HS-27A (cell line): ENCODE measurements at regions not wholly inside any gene's neighbourhood (a gene's known extent, or its start where the extent isn't known, plus 50 kb on each side); places are given as distances from the start of the nearest gene placed in this dataset.
A peak's percentile ranks its signal among the peaks of the same experiment; 100 is the strongest.

Experiments
- DNase-seq: peaks from one replicate; pipeline ENCODE4 v3.0.0-alpha.2; 2012; ENCODE audit warnings: low read depth, missing footprints

DNA sequence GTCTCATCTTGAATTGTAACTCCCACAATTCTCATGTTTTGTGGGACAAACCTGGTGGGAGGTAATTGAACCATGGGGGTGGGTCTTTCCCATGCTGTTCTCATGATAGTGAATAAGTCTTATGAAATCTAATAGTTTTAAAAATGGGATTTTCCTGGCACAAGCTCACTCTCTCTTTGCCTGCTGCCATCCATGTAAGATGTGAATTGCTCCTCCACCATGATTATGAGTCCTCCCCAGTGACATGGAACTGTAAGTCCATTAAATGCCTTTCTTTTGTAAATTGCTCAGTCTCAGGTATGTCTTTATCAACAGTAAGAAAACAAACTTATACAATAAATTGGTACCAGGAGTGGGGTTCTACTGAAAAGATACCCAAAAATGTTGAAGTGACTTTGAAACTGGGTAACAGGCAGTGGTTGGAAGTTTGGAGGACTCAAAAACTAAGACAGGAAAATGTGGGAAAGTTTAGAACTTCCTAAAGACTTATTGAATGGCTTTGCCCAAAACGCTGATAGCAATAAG, 601.4 kb downstream of the ZEB2 start:
- DNase-seq, result no peak

DNA sequence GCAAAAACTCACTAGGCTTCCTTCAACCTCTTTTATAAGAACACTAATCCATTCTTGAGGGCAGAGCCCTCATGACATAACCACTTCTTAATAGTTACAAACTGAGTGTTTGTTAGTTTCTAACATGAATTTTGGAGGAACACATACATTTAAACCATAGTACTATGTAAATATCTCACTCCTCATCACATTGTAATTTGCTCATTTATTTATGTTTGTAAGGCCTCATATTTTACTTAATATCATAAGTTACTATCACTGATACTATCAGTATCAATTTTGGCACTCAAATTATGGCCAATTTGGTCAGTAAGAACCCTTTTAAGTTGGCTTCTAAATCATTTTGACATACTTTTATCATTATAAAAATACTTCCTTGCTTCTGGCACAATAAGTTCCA, 603.1 kb downstream of the ZEB2 start:
- DNase-seq, result no peak

DNA sequence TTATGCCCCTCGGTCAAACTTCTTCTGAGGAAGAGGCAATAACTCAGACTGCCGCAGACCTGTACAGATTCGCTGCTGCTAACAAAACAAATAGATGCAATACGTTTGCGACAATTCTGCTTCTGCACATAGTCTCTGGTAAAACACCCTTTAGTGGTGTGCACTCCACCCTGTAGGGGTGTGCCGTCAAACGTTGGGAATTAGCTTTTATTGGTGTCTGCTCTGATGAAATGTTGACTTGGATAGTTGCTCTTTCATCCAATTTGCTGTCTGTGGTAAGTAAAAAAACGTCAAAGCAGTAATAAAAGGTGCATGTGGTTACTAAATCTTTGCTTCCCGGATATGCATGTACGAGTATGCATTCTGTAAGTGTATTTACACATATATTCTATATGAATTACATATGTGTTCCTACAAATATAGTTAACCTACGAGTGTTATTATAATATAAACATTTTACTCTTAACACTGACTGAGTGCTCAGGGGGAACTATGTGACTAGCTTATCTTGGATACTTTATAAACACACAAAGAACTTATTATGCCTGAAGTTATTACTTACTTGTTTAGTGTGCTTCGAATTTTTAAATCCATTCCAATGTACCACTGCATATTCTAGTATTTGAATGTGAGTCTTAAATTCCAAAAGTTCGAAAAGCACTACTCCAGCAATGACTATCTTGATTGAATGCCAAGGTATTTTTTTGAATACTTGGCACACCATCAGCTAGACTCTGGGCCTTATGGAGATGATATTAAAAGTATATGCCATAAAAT, 610.2 kb downstream of the ZEB2 start:
- DNase-seq, result no peak

DNA sequence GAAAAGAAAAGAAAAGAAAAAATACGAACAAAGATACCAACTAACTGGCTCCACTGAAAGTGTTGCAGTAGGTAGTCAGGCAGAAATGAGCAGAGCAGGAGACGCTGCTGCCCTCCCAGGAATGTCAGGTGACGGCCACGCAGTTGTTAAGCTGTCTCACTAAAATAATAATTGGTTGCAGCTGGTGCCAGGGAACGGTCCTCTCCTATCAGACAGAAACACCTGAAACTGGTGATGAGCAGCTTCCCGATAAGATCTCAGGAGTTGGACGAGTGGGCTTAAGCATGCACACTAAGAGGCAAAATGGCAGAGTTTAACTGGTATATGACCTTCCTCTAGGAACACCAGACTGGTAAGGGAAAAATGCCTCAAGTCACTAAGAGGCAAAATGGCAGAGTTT, 611.1 kb downstream of the ZEB2 start:
- no peak for DNase-seq

DNA sequence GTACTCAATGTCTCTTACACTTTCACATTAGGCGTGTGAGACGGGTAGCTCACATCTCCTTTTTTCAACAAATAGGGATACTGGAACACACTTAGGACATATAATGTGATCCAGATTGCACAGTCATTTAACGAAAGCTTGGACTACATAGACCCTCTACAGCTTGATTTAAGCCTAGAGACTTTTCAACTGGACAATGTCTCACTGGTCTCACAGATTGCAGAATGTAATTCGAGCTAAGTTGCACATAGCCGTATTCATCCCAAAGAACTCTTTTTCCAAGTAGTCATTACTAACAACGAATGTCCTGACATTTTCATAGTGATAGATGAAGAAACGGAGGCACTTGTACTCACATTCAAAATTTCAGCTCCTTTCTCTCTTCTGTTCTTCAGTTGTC, 612.1 kb downstream of the ZEB2 start:
- no peak for DNase-seq

DNA sequence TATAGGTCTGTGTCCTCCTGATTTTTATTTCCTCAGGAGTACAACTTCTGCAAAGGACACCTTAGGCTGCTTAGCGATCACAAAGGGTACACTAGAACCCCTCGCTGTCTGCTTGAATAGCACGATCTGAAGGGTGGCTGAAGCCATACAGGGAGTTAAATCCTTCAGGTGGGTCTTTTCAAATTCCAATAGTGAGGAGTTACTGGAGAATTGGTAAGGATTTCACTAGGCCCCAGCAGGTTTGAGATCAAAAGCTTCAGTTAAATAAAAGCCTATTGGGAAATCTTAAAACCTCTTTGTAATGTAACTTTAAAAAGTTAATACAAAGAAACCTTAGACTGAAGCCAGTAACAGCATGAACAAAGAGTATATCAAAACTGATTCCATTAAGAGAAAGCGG, 613.1 kb downstream of the ZEB2 start:
- no peak for DNase-seq

DNA sequence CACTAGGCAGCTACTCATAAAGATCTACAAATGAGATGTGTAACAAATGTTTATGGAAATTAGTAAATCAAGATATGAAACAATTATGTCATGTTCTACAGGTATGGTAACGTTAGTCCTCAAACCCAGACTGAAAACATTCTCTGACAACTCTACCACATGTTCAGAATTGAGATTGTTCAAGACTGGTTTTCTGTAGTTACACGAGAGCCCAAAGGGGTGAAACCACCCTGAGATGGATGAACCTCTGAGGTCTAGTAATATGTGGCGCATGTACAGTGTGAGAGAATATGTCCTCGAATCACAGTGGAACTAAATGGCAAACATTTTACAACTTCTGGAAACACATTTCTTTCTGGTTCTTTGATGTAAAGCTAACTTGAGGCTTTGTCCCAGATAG, 614.3 kb downstream of the ZEB2 start:
- DNase-seq, result no peak

DNA sequence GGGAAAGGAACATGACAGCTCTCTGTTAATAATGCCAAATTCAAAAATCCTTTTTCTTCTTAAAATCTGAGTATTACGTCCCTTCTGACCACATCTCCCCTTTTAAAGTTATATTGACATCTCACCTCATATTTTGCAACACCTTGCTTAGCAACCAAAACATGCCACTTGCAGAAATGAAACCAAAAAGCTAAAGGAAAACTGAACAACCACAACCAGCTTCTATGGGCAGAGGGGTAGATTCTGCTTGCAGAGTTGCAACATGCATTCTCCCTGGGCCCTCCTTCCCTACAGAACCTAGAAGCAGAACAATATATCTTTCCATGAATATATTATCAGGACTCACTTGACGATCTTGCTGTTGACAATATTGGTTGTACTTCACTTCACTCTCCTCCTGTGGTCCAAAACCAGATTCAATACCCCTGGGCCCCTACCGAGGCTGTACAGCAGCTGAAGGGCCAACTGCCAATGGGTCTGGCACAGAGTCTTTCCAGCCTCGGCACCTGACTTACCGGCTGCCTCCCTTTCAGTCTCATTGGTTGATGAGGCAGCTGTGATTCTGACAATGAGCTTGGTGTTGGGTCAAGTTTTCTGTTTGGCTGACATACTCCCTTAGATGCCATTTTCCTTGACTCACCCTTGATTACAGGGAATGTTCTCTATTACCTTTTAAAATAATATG, 616.6 kb downstream of the ZEB2 start:
- no peak for DNase-seq

DNA sequence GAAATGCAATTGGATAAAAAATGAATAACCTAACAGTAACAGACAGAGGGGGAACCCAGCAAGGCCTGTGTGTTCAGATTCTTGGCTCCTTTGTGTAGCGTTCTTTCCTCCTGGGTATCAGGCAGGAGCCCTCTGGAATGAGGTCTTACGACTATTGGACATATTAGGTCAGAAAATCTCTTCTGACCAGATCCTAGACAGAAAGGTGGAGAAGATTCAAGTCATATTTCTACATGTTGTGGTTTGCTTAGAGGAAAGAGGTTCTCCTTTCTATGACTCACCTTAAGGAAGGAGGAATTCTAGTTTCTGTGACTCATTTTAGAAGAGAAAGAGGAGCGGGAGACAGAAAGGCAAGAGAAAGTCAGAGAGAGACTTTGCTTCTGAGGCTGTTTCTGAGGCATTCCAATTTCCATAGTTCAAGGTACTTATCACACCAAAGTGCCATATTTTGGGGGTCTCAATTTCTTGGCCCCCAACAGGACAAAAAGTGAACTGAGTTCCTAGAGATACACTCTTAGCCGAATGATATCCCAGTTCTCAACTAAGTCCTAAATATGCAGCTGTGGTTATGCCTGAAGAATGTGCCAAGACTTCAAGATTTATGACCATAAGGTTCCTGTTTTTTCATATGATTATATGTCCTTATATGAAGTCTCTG, 618.6 kb downstream of the ZEB2 start:
- peak; percentile 80 for DNase-seq

DNA sequence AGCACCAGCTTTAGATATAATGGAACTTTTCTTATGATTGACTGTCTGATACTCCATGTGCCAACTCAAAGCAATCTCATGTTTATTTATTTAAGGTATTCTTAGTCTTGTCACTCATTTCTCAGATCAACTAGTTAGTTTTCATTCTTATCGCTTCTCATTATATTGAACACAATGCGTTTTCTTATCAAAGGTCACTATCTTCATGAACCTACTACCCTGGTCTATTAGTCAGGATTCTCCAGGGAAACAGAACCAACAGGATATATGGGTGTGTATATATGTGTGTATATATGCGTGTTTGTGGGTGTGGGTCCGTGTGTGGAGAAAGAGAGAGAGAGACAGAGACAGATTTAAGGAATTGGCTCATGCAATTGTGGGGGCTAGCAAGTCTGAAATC, 619.9 kb downstream of the ZEB2 start:
- no peak for DNase-seq

DNA sequence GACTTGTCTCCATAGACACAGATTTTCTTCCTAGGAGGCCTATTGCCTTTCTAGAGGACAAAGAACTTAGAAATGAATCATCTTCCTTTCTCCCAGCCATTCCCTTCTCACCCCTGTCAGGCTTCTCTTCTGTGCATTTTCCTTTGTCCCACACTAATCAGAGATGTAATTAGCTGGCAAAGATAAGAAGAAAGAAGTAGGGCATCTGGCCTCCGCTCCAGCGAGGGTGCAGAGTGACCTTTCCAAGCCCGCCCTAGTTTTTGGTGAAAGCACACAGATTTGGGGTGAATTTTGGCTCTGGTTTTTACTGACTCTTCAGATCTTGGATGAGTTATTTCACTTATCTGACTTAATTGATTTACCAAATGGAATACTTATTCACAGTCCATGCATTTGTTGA, 626.5 kb downstream of the ZEB2 start:
- DNase-seq, result no peak

DNA sequence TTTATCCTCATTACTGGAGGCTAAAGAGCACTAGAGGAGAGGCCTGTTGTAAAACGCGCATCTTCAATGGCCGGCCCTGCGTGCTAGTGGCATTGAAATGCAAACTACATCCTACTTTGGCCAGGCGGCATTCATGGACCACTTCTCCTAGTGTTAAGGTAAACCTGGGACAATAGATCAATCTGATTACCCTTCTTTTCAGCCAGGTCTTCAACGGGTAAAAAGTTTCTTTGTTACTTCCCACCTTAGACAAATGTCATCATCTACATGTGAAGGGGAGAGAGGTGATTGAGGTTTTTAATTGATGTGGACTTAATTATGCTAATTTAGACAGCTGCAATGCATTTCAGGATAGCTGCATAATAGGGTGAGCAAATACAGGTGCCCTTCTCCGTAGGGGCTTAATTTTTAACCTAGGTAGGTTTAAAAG, 628.0 kb downstream of the ZEB2 start:
- DNase-seq, result no peak

DNA sequence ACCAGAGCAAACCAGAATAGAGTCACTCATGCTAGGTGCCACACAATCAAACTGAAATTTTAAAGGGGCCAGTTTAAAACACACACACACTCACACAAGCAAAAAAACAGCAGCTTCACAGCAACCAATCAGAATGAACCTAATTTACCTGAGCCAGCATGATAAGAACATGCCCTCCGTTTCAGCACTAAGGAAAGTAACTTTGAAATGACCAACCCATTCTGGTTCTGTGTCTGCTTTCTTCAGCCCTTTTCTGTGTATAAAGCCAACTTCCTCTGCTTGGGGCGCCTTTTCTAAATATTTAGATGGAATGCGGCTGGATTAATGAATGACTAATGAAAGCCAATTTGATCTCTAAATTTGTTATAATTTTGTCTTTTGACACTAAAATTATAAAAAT, 629.1 kb downstream of the ZEB2 start:
- no peak for DNase-seq

DNA sequence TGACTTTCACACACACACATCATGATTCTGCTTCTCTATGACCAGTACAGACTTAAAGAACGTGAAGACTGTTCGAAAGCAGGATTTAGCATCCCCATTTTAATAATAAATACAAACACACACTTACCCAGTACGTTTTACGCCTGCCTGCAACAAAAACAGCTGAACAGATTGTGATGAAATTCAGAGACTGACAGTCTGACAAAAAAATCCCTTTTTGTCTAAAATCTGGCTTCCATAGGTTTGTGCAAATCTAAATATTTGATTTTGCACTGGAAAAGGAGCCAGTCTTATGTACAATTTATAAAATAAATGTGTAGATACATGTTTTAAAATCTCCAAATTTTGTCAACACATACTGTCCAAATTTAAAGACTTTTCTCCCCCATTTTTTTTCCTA, 630.7 kb downstream of the ZEB2 start:
- DNase-seq, result no peak

DNA sequence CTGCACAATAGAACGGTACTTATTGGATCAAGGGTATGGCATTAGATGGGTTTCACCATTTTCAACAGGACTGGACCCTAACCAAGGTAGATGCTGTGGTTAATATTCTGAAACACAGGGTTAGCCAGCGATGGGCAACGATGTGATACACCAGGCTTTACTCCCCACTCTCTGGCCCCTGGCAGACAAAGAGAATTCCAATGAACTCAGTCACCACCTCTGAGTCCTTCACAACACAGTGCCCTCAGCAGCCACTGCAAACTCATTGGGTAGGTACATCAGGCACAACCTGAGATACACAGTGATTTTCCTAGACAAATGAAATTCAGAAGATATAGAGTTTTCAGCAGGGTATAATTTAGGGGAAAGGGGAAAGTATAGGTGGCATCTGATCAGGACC, 634.5 kb downstream of the ZEB2 start:
- peak; percentile 22 for DNase-seq

DNA sequence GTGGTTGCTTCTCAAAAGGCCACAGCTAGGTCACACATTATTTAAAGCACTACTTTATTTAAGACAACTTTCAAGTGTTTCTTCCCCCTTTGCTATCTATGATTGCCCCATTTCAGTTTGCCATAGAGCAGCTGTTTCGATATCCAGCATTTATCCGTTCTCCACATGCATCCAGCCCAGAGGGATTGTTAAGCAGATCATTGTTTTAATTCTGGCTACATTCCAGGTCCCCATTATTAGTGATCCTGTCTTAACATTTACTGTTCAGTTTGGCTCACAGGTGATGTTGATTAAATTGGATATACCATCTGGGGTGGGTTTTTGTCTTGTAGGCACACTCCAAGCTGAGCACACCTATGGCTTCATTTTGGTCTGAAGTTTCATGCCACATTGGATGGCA, 638.7 kb downstream of the ZEB2 start:
- no peak for DNase-seq

DNA sequence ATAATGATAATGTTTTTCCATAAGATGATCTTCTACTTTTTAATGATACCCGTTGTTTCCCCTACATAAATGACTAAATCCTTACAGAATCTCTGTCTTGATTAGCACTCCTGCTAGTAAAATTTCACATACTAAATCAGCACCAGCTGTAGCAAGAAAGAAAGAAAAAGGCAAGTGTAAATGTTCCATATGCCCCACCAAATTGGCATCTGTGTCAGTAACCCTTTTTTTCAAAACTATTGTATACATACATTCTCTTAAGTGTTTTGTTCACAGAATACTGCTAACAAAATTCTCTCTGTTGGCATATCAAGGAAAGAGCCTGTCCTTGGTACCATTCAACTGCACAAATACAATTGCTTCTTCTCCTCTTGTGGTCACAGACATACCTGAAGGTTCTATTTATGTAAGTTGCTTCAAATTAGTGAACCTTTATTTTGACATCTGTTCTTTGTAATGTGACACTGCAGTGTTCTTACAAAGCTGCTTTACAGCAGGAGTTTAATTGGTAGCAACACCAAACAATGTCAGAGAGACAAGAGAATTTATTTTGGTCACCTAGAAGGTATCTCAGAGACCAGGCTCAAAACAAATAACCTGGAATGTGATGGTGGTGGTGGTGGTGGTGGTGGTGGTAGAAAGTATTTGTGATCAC, 641.9 kb downstream of the ZEB2 start:
- DNase-seq, result no peak

DNA sequence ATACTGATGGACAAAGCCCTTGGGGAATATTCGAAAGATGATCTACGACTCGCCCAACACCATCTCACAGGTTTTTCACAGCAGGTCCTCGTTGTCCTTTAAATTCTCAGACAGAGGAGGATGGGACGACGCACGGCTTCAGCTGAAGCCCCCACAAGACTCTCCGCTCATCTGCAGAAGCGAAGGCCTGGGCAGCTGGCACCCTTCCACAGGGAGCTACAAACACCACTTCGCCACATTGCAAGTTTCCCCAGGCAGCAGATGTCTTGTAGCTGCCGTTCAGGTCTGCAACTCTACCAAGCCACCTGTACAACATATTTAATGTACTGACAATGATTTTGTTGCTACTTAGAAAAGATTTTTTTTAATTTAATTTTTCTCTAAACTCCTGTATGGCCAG, 642.9 kb downstream of the ZEB2 start:
- DNase-seq, result no peak

DNA sequence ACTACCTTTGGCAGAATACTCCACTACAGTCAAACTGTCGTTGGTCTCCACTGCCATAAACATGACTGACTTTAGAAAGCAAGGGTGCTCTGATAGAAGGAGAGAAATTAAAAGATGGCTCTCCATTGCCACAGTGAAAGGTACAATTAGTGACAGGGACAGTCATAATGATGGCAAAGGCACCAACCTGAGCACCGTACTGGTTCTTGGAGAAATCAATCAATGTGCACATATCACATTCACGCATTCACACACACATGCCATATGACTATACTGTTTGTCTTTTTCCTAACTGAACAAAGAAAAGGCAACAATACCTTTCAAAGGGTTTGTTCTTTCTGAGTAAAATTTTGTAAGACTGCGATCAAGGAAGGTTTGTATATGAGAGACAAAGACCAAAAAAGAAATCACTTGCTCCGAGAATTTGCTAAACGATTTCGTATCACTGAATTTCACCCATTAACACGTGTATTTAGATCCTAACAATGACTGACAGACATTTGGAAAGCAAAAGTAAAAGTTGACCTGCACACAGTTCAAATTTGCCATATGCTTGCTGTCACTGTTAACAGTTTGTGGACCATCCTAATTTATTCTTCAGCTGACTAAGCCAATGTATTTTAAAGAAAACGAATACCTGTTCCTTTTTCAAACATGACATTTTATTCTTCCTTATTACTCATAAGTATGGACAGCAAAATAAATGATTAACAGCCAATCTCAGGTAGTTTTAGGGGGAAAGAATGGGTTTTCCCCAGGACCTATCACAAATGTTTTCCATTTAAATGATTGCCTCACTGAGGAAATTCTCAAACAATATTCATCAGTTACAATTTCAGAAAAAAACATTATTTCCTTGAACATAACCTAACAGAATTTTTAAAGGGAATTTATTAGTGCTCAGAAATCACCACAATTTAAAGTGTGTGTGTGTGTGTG, 644.4 kb downstream of the ZEB2 start:
- DNase-seq, result no peak

DNA sequence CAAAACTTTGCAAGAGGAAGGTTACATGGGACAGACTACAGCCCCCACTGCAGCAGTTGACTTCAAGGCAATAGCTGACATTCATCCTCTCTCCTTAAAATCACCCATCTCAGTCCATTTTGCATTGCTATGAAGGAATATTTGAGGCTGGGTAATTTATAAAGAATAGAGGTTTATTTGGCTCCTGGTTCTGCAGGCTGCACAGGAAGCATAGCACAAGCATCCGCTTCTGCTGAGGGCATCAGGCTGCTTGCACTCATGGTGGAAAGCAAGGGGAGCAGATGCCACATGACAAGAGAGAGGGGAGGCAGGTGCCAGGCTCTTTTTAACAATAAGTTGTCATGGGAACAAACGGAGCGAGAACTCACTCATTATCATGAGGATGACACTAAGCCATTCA, 646.0 kb downstream of the ZEB2 start:
- no peak for DNase-seq

DNA sequence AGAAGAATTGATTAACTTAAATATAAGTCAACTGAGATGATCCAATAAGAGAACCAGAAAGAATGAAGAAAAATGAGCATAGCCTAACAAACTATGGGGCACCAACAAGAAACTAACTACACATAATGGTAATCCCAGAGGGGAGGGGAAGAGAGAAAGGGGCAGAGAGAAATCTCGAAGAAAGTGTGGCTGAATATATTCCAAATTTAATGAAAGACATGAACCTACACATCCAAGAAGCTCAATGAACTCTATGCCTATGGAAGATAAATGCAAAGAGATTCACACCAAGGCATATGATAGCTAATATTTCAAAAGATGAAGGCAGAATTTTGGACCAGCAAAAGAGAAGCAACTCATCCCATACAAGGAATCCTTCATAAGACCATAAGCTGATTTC, 649.2 kb downstream of the ZEB2 start:
- no peak for DNase-seq
